ENCODE measurements at regions not wholly inside any gene's neighbourhood (a gene's known extent, or its start where the extent isn't known, plus 50 kb on each side); places are given as distances from the start of the nearest gene placed in this dataset.
"Not testable (repeated sequence)": the region's sequence is repeated elsewhere in the genome, so short reads cannot be mapped to it uniquely, and the experiment has no call there.

- Mint-ChIP-seq H3K27ac (no peak overlapping the region), H3K36me3 (ENCODE audit: low read depth) (no peaks in the 10 kb centered on the region), H3K27me3 (peaks cover 11% of the 10 kb centered on the region), H3K9me3 (no peaks in the 10 kb centered on the region), H3K4me1 (no peaks in the 10 kb centered on the region), H3K4me3 (no peak overlapping the region)
- intact Hi-C loops (cut with micrococcal nuclease), result no loop called here
- DNase-seq, result no peak
Observed at GRCh38 chr14:101630056-101630965, 69.0 kb downstream of the DIO3 start.

GRCh38 chr14:101631199-101631598 lies 69.9 kb downstream of the DIO3 start:
- no peaks in the 10 kb centered on the region for H3K36me3 Mint-ChIP-seq (ENCODE audit: low read depth)
- intact Hi-C loops (cut with micrococcal nuclease), result no loop called here
- peaks cover 2% of the 10 kb centered on the region for H3K4me1 Mint-ChIP-seq
- H3K4me3 Mint-ChIP-seq, result no peak overlapping the region
- H3K27ac Mint-ChIP-seq, result no peak overlapping the region
- no peak for DNase-seq
- H3K9me3 Mint-ChIP-seq, result no peaks in the 10 kb centered on the region
- H3K27me3 Mint-ChIP-seq, result peaks cover 8% of the 10 kb centered on the region

- H3K36me3 Mint-ChIP-seq (ENCODE audit: low read depth); H3K4me3 Mint-ChIP-seq; intact Hi-C loops (cut with micrococcal nuclease); H3K27ac Mint-ChIP-seq; H3K9me3 Mint-ChIP-seq; H3K4me1 Mint-ChIP-seq; DNase-seq: not testable (repeated sequence)
- peaks cover 13% of the 10 kb centered on the region for H3K27me3 Mint-ChIP-seq
Observed at GRCh38 chr14:101631970-101632369, 70.7 kb downstream of the DIO3 start.

- Mint-ChIP-seq H3K4me3 (no peak overlapping the region), H3K36me3 (ENCODE audit: low read depth) (no peaks in the 10 kb centered on the region), H3K27me3 (peaks cover 15% of the 10 kb centered on the region), H3K9me3 (no peaks in the 10 kb centered on the region), H3K4me1 (peaks cover 2% of the 10 kb centered on the region), H3K27ac (no peak overlapping the region)
- DNase-seq, result no peak
- intact Hi-C loops (cut with micrococcal nuclease), result no loop called here
Observed at GRCh38 chr14:101632520-101632919, 71.2 kb downstream of the DIO3 start.

GRCh38 chr14:101633276-101633675 lies 72.0 kb downstream of the DIO3 start:
- H3K36me3 Mint-ChIP-seq (ENCODE audit: low read depth), result no peaks in the 10 kb centered on the region
- no peaks in the 10 kb centered on the region for H3K9me3 Mint-ChIP-seq
- peaks cover 13% of the 10 kb centered on the region for H3K27me3 Mint-ChIP-seq
- no peak overlapping the region for H3K27ac Mint-ChIP-seq
- H3K4me1 Mint-ChIP-seq, result peaks cover 2% of the 10 kb centered on the region
- intact Hi-C loops (cut with micrococcal nuclease), result no loop called here
- DNase-seq, result no peak
- no peak overlapping the region for H3K4me3 Mint-ChIP-seq

- H3K27me3 Mint-ChIP-seq, result peaks cover 20% of the 10 kb centered on the region
- H3K4me1 Mint-ChIP-seq, result peaks cover 2% of the 10 kb centered on the region
- H3K9me3 Mint-ChIP-seq, result no peaks in the 10 kb centered on the region
- intact Hi-C loops (cut with micrococcal nuclease), result no loop called here
- no peaks in the 10 kb centered on the region for H3K36me3 Mint-ChIP-seq (ENCODE audit: low read depth)
- no peak for DNase-seq
- no peak overlapping the region for H3K27ac Mint-ChIP-seq
- H3K4me3 Mint-ChIP-seq, result no peak overlapping the region
Observed at GRCh38 chr14:101634202-101634849, 73.0 kb downstream of the DIO3 start.

- intact Hi-C loops (cut with micrococcal nuclease), result no loop called here
- DNase-seq, result no peak
- peaks cover 2% of the 10 kb centered on the region for H3K4me1 Mint-ChIP-seq
- H3K27ac Mint-ChIP-seq, result no peak overlapping the region
- no peaks in the 10 kb centered on the region for H3K9me3 Mint-ChIP-seq
- no peaks in the 10 kb centered on the region for H3K36me3 Mint-ChIP-seq (ENCODE audit: low read depth)
- peaks cover 26% of the 10 kb centered on the region for H3K27me3 Mint-ChIP-seq
- no peak overlapping the region for H3K4me3 Mint-ChIP-seq
Observed at GRCh38 chr14:101634850-101635748, 73.8 kb downstream of the DIO3 start.

- Mint-ChIP-seq H3K4me3 (no peak overlapping the region), H3K4me1 (peaks cover 2% of the 10 kb centered on the region), H3K36me3 (ENCODE audit: low read depth) (no peaks in the 10 kb centered on the region), H3K9me3 (no peaks in the 10 kb centered on the region), H3K27ac (no peak overlapping the region), H3K27me3 (peaks cover 29% of the 10 kb centered on the region)
- intact Hi-C loops (cut with micrococcal nuclease), result no loop called here
- no peak for DNase-seq
Observed at GRCh38 chr14:101635749-101636560, 74.7 kb downstream of the DIO3 start.

GRCh38 chr14:101639241-101639833 lies 78.0 kb downstream of the DIO3 start:
- H3K36me3 Mint-ChIP-seq (ENCODE audit: low read depth), result no peaks in the 10 kb centered on the region

GRCh38 chr14:101643651-101644050 lies 82.4 kb downstream of the DIO3 start:
- no peaks in the 10 kb centered on the region for H3K9me3 Mint-ChIP-seq
- intact Hi-C loops (cut with micrococcal nuclease), result no loop called here
- H3K27me3 Mint-ChIP-seq, result peaks cover 62% of the 10 kb centered on the region
- no peak for DNase-seq
- no peaks in the 10 kb centered on the region for H3K4me1 Mint-ChIP-seq
- H3K4me3 Mint-ChIP-seq, result no peak overlapping the region
- no peak overlapping the region for H3K27ac Mint-ChIP-seq
- no peaks in the 10 kb centered on the region for H3K36me3 Mint-ChIP-seq (ENCODE audit: low read depth)

More at GRCh38 chr14:101639241-101639833, 78.0 kb downstream of the DIO3 start:
- intact Hi-C loops (cut with micrococcal nuclease), result no loop called here
- Mint-ChIP-seq H3K4me3 (no peak overlapping the region), H3K9me3 (no peaks in the 10 kb centered on the region), H3K27me3 (peaks cover 46% of the 10 kb centered on the region), H3K4me1 (peaks cover 2% of the 10 kb centered on the region), H3K27ac (no peak overlapping the region)
- DNase-seq, result no peak

GRCh38 chr14:101654051-101654450 lies 92.8 kb downstream of the DIO3 start:
- H3K27ac Mint-ChIP-seq, result no peak overlapping the region
- peaks cover 63% of the 10 kb centered on the region for H3K27me3 Mint-ChIP-seq
- intact Hi-C loops (cut with micrococcal nuclease), result no loop called here
- H3K36me3 Mint-ChIP-seq (ENCODE audit: low read depth), result no peaks in the 10 kb centered on the region
- H3K4me1 Mint-ChIP-seq, result peaks cover 4% of the 10 kb centered on the region
- no peak for DNase-seq
- H3K9me3 Mint-ChIP-seq, result peaks cover 5% of the 10 kb centered on the region
- no peak overlapping the region for H3K4me3 Mint-ChIP-seq

- H3K27me3 Mint-ChIP-seq, result peaks cover 65% of the 10 kb centered on the region
- no peaks in the 10 kb centered on the region for H3K9me3 Mint-ChIP-seq
- no peak overlapping the region for H3K27ac Mint-ChIP-seq
- intact Hi-C loops (cut with micrococcal nuclease), result no loop called here
- H3K36me3 Mint-ChIP-seq (ENCODE audit: low read depth), result no peaks in the 10 kb centered on the region
- no peak for DNase-seq
- peaks cover 4% of the 10 kb centered on the region for H3K4me1 Mint-ChIP-seq
- H3K4me3 Mint-ChIP-seq, result no peak overlapping the region
Observed at GRCh38 chr14:101657372-101657771, 96.1 kb downstream of the DIO3 start.

Measured in activated CD4-positive, alpha-beta T cell treated with anti-CD3 and anti-CD28 coated beads, Interleukin-2, amount 10 ng/mL, durations not matched to agents 24 days and 14 days (primary cell).